ENCODE measurements at regions not wholly inside any gene's neighbourhood (a gene's known extent, or its start where the extent isn't known, plus 50 kb on each side); places are given as distances from the start of the nearest gene placed in this dataset.
"Not testable (repeated sequence)": the region's sequence is repeated elsewhere in the genome, so short reads cannot be mapped to it uniquely, and the experiment has no call there.

- no peak for DNase-seq
Observed at GRCh38 chr10:28969413-28969812, 292.1 kb downstream of the BAMBI start.

GRCh38 chr10:28970231-28970630, 292.9 kb downstream of the BAMBI start:
- DNase-seq = no peak

GRCh38 chr10:28971255-28971654, 293.9 kb downstream of the BAMBI start:
- no peak for DNase-seq

- DNase-seq = no peak
Observed at GRCh38 chr10:28971764-28972163, 294.4 kb downstream of the BAMBI start.

GRCh38 chr10:28973309-28973972, 296.1 kb downstream of the BAMBI start:
- DNase-seq = no peak

GRCh38 chr10:28975891-28976531, 298.7 kb downstream of the BAMBI start:
- DNase-seq = no peak

GRCh38 chr10:28977518-28977917, 300.2 kb downstream of the BAMBI start:
- no peak for DNase-seq

- DNase-seq = no peak
Observed at GRCh38 chr10:28980264-28980663, 302.9 kb downstream of the BAMBI start.

- no peak for DNase-seq
Observed at GRCh38 chr10:28981007-28981406, 303.7 kb downstream of the BAMBI start.

GRCh38 chr10:28982974-28983373, 305.7 kb downstream of the BAMBI start:
- DNase-seq = no peak

GRCh38 chr10:28983799-28984198, 305.1 kb upstream of the LYZL1 start:
- no peak for DNase-seq

GRCh38 chr10:28984431-28984830, 304.4 kb upstream of the LYZL1 start:
- no peak for DNase-seq

- DNase-seq = no peak
Observed at GRCh38 chr10:28985137-28985885, 303.6 kb upstream of the LYZL1 start.

- no peak for DNase-seq
Observed at GRCh38 chr10:28986117-28986792, 302.6 kb upstream of the LYZL1 start.

- DNase-seq = no peak
Observed at GRCh38 chr10:28986856-28987255, 302.0 kb upstream of the LYZL1 start.

GRCh38 chr10:28987555-28988320, 301.1 kb upstream of the LYZL1 start:
- no peak for DNase-seq

GRCh38 chr10:28988980-28989379, 299.9 kb upstream of the LYZL1 start:
- DNase-seq = no peak

- DNase-seq = no peak
Observed at GRCh38 chr10:28991333-28992270, 297.3 kb upstream of the LYZL1 start.

- DNase-seq = no peak
Observed at GRCh38 chr10:28993056-28993455, 295.8 kb upstream of the LYZL1 start.

- no peak for DNase-seq
Observed at GRCh38 chr10:28993861-28994260, 295.0 kb upstream of the LYZL1 start.

GRCh38 chr10:28994802-28995201, 294.1 kb upstream of the LYZL1 start:
- not testable (repeated sequence) for DNase-seq

GRCh38 chr10:28995497-28995896, 293.4 kb upstream of the LYZL1 start:
- no peak for DNase-seq

Data from NCI-H2171 (cell line).